ENCODE measurements at regions not wholly inside any gene's neighbourhood (a gene's known extent, or its start where the extent isn't known, plus 50 kb on each side); places are given as distances from the start of the nearest gene placed in this dataset.

GRCh38 chr3:139243710-139244109 lies 100.1 kb upstream of the MRPS22 start:
- Histone ChIP-seq H3K9me3 (no peaks in the 10 kb centered on the region), H3K4me3 (no peak overlapping the region), H3K27ac (no peak overlapping the region), H3K27me3 (no peaks in the 10 kb centered on the region), H3K36me3 (no peaks in the 10 kb centered on the region), H3K4me1 (no peaks in the 10 kb centered on the region)
- TF ChIP-seq, protein P1, sequence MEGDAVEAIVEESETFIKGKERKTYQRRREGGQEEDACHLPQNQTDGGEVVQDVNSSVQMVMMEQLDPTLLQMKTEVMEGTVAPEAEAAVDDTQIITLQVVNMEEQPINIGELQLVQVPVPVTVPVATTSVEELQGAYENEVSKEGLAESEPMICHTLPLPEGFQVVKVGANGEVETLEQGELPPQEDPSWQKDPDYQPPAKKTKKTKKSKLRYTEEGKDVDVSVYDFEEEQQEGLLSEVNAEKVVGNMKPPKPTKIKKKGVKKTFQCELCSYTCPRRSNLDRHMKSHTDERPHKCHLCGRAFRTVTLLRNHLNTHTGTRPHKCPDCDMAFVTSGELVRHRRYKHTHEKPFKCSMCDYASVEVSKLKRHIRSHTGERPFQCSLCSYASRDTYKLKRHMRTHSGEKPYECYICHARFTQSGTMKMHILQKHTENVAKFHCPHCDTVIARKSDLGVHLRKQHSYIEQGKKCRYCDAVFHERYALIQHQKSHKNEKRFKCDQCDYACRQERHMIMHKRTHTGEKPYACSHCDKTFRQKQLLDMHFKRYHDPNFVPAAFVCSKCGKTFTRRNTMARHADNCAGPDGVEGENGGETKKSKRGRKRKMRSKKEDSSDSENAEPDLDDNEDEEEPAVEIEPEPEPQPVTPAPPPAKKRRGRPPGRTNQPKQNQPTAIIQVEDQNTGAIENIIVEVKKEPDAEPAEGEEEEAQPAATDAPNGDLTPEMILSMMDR (IDR thresholded peaks at IDR 0.05): no peak
- no peak for DNase-seq
- intact Hi-C loops (cut with DNase I; ENCODE audit: low total_unique reads): no loop called here

DNA sequence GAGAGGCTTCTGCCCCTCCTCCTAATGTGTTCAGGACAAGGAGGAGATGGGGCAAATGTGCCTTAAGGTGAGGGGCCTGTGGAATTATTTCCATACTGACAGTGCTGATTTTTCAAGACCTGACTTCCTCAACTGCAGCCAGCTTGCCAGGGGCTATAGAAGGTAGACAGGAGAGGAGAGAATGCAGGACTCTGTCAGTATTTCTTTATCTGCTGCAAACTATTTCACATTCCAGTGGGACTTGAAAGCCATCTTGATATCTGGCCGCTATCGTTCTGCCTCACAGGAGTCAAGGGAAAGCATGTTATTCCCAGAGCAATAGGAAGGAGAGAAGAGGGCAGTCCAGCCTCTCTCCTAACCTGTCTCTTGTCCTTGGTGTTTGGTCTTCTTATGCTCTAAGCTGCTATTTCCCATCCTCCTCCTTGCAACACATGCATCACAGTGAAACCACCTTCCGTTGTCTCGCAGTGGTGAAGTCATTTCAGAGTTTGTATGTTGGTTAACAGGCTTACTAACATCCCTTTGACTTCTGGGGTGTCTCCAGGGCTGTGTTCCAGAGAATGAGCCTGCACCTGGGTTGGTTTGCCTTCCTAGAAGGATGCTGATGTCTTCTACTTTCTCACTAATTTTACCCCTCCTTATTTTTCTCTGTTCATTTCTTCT lies 95.1 kb upstream of the MRPS22 start:
- Histone ChIP-seq H3K4me1 (no peaks in the 10 kb centered on the region), H3K9me3 (no peaks in the 10 kb centered on the region), H3K27ac (no peak overlapping the region), H3K4me3 (no peak overlapping the region), H3K27me3 (peaks cover 0 to 7% of the 10 kb centered on the region in 2 donors), H3K36me3 (no peaks in the 10 kb centered on the region)
- no peak for DNase-seq
- TF ChIP-seq, protein P1 (IDR thresholded peaks at IDR 0.05): no peak
- intact Hi-C loops (cut with DNase I; ENCODE audit: low total_unique reads): no loop called here

DNA sequence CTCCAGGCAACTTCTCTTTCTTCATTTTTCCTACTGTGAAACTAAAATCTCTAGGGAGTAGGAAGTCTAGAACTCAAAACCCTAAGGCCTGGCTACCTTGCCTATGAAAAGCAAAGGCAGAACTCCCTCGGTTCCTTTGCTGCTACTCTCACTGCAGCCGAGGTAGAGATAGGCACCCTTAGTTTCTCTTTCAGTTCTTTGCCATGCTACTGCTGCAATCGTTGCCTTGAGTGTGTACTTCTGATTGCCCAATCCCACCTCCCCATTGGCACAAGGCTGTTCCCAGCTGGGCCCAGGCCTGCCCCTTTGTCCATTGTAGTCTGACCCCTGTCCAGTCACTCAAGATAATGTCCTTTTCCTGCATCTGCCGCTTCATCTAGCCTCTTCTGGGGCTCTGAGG lies 92.3 kb upstream of the MRPS22 start:
- intact Hi-C loops (cut with DNase I; ENCODE audit: low total_unique reads): no loop called here
- Histone ChIP-seq H3K9me3 (no peaks in the 10 kb centered on the region), H3K4me3 (no peak overlapping the region), H3K27me3 (peaks cover 0 to 7% of the 10 kb centered on the region in 2 donors), H3K36me3 (no peaks in the 10 kb centered on the region), H3K4me1 (no peaks in the 10 kb centered on the region), H3K27ac (no peak overlapping the region)
- TF ChIP-seq, protein P1 (IDR thresholded peaks at IDR 0.05): no peak
- no peak for DNase-seq

- TF ChIP-seq, protein P1 (IDR thresholded peaks at IDR 0.05): no peak
- no peak for DNase-seq
- no peak overlapping the region for H3K27ac ChIP-seq
- no peaks in the 10 kb centered on the region for H3K4me1 ChIP-seq
- H3K9me3 ChIP-seq: no peaks in the 10 kb centered on the region
- H3K36me3 ChIP-seq: no peaks in the 10 kb centered on the region
- H3K4me3 ChIP-seq: no peak overlapping the region
- peaks cover 0 to 7% of the 10 kb centered on the region in 2 donors for H3K27me3 ChIP-seq
- intact Hi-C loops (cut with DNase I; ENCODE audit: low total_unique reads): no loop called here
Measured at GRCh38 chr3:139252719-139253118, 91.1 kb upstream of the MRPS22 start.

- Histone ChIP-seq H3K9me3 (no peaks in the 10 kb centered on the region), H3K27me3 (no peaks in the 10 kb centered on the region), H3K36me3 (no peaks in the 10 kb centered on the region), H3K27ac (no peak overlapping the region), H3K4me3 (no peak overlapping the region), H3K4me1 (no peaks in the 10 kb centered on the region)
- TF ChIP-seq, protein P1 (IDR thresholded peaks at IDR 0.05): no peak
- DNase-seq: no peak
- intact Hi-C loops (cut with DNase I; ENCODE audit: low total_unique reads): no loop called here
Measured at GRCh38 chr3:139258276-139258675, 85.5 kb upstream of the MRPS22 start.

- Histone ChIP-seq H3K4me3 (no peak overlapping the region), H3K4me1 (no peaks in the 10 kb centered on the region), H3K27me3 (no peaks in the 10 kb centered on the region), H3K36me3 (no peaks in the 10 kb centered on the region), H3K27ac (no peak overlapping the region), H3K9me3 (no peaks in the 10 kb centered on the region)
- TF ChIP-seq, protein P1 (IDR thresholded peaks at IDR 0.05): no peak
- DNase-seq: no peak
- intact Hi-C loops (cut with DNase I; ENCODE audit: low total_unique reads): no loop called here
Measured at GRCh38 chr3:139259398-139259797, 84.4 kb upstream of the MRPS22 start.

All from tibial artery (tissue), 4 donors.